ENCODE measurements at regions not wholly inside any gene's neighbourhood (a gene's known extent, or its start where the extent isn't known, plus 50 kb on each side); places are given as distances from the start of the nearest gene placed in this dataset.

- TF ChIP-seq POLR2A (IDR thresholded peaks at IDR 0.05) (no peak), CTCF (IDR thresholded peaks at IDR 0.05) (no peak)
These were observed 235.1 kb downstream of the GRB14 start for GRCh38 chr2:164386231-164386630.

All from Peyer's patch (tissue), 4 donors.